ENCODE measurements at regions not wholly inside any gene's neighbourhood (a gene's known extent, or its start where the extent isn't known, plus 50 kb on each side); places are given as distances from the start of the nearest gene placed in this dataset.

- TF ChIP-seq CTCF (IDR thresholded peaks at IDR 0.05) (no peak), POLR2A (IDR thresholded peaks at IDR 0.05) (no peak)
These were observed 102.2 kb downstream of the DIO2 start for GRCh38 chr14:80109055-80109454.
